RWPE1 (cell line): ENCODE measurements at regions not wholly inside any gene's neighbourhood (a gene's known extent, or its start where the extent isn't known, plus 50 kb on each side); places are given as distances from the start of the nearest gene placed in this dataset.

ENCODE experiments used
- CTCF ChIA-PET: fragments of 350-600 bp; sonication (Branson Sonifier 250); formaldehyde crosslinking; extraction: SDS; loops from one replicate; lab custom pipeline; 2021; lab: Yijun Ruan, JAX
- POLR2A ChIA-PET: fragments of 400-600 bp; formaldehyde crosslinking; extraction: SDS; loops from one replicate; lab custom pipeline; 2020; ENCODE audit warnings: antibody characterized with exemption; ENCODE audit not compliant: low non-redundant PET; lab: Yijun Ruan, JAX
- DNase-seq: peaks from one replicate; pipeline ENCODE4 v3.0.0; 2012; ENCODE audit warnings: low spot score
- H3K27ac ChIP-seq: fragments of 450-650 bp; 2 replicates; pipeline ENCODE4 v1.5.1; 2017
- TF ChIP-seq, protein P1 (sequence below): fragments of 450-650 bp; conservative IDR thresholded peaks from 2 replicates; pipeline ENCODE4 v1.5.1; 2017; ENCODE audit warnings: low read depth, mild to moderate bottlenecking

- CTCF ChIA-PET: no interaction called here
- H3K27ac ChIP-seq: no peak overlapping the region
- POLR2A ChIA-PET: no interaction called here
- TF ChIP-seq, protein P1, sequence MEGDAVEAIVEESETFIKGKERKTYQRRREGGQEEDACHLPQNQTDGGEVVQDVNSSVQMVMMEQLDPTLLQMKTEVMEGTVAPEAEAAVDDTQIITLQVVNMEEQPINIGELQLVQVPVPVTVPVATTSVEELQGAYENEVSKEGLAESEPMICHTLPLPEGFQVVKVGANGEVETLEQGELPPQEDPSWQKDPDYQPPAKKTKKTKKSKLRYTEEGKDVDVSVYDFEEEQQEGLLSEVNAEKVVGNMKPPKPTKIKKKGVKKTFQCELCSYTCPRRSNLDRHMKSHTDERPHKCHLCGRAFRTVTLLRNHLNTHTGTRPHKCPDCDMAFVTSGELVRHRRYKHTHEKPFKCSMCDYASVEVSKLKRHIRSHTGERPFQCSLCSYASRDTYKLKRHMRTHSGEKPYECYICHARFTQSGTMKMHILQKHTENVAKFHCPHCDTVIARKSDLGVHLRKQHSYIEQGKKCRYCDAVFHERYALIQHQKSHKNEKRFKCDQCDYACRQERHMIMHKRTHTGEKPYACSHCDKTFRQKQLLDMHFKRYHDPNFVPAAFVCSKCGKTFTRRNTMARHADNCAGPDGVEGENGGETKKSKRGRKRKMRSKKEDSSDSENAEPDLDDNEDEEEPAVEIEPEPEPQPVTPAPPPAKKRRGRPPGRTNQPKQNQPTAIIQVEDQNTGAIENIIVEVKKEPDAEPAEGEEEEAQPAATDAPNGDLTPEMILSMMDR: no peak
- DNase-seq: no peak
Measured at GRCh38 chr2:4404363-4404762, 701.0 kb downstream of the DCDC2C start.

DNA sequence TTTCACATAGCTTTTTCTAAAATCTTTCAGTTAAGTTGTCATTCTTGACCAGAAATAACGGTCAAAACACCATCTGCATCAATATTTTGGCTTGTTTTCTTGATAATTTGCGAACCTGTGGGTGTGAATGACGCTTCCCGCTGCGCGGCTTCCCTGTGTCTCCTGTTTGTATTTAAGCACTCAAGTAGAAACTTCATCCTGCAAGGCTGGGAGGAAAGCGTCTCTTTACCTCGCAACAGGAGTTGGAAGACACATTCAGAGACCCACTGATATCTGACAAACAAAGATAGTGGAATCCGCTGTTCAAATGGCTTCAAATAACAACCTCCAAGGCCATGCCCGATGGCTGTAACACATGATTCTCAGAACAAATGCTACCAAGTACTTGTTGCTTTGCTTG is 704.9 kb downstream of the DCDC2C start:
- TF ChIP-seq, protein P1: no peak
- DNase-seq: no peak
- ChIA-PET CTCF (no interaction called here), POLR2A (no interaction called here)
- H3K27ac ChIP-seq: no peak overlapping the region

DNA sequence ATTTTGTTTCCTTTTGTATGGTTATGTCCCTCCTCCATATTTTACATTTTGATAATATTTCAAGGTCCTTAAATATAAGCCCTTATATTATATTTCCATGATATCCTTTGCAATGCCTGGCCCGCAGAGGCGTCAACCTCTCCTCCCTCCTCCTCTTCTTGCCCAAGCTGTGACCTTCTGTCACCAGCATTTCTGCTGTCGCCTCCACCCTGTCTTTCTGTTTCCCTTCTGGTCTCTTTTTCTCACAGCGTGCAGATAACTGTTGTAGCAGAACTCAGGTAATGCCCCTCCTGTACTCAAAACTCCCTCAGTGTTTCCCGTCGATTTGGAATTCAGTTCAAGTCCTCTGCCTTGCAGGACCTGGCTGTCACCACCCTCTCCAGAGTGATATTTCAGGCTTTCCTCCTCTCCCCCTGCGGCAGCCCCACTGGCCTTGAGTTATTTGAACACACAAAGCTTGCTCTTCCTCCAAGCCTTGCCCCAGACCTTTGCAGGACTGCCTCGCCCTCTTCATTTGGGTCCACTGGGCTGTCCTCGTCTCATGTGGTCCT is 709.3 kb downstream of the DCDC2C start:
- CTCF ChIA-PET: no interaction called here
- POLR2A ChIA-PET: no interaction called here
- TF ChIP-seq, protein P1: no peak

DNA sequence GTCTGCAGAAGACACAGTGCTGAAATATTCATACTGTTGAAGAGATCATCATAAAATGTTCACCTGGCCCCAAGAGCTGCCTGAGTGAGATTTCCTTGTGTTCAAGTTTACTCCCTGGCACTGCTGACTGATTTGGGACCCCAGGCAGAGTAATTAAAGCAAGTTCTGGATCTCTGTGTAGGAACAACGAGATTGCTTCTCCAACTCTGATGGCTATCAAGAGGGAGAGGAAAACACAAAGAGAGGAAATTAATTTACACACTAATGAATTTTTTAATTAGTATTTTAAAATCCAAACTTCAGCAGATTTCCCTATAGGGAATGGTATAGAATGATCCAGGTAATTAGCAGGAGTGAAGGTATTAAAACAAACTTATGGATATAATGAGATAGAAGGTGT is 711.8 kb downstream of the DCDC2C start:
- CTCF ChIA-PET: no interaction called here
- POLR2A ChIA-PET: no interaction called here
- TF ChIP-seq, protein P1: no peak
- no peak overlapping the region for H3K27ac ChIP-seq
- DNase-seq: no peak

More for the DNA sequence above, 709.3 kb downstream of the DCDC2C start:
- no peak overlapping the region for H3K27ac ChIP-seq
- DNase-seq: no peak

DNA sequence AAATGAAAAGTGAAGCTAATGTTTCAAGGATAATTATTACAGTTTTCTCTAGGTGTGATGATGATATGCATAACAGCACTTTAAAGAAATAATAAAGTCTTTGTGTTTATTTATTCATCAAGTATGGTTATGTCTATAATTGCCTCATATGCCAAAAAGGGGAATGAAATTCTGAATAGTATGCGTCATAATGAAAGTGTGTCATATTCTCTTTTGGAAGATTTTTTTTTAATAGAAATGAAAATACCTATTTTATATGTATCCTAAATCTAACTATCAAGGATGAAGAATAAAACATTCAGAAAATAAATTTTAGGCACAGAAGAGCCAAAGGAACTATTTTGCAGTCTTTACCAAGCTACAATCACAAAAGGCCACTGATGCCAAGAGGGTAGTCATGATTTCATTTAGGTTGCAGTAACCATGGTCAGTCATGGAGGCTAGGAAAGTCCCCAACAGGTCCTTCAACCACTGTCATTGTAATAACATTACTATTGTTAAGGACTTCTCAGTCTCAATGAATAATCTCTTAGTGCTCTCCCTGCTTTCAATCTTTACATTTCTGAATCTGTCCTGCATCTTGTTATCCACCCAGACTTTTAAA is 712.5 kb downstream of the DCDC2C start:
- DNase-seq: no peak
- ChIA-PET CTCF (no interaction called here), POLR2A (no interaction called here)
- TF ChIP-seq, protein P1: no peak
- no peak overlapping the region for H3K27ac ChIP-seq

DNA sequence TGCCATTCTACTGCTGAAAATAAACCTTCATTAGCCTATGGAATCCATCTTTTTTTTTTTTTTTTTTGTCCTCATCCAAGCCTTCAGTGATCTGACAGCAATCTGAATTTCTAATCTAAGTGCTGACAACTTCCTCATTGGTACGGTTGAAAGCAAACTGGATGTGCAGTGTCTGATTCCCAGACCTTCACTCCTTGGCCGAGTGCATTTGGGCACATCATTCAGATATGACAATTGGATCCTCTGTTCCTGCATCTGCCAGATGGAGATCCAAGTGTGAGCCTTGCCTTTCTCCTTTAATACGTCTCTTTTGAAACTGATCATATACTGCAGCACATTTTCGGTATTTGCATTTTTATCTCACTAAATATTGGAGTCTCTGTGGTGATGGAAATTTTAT is 713.1 kb downstream of the DCDC2C start:
- CTCF ChIA-PET: no interaction called here
- no peak for DNase-seq
- POLR2A ChIA-PET: no interaction called here
- TF ChIP-seq, protein P1: no peak
- no peak overlapping the region for H3K27ac ChIP-seq
